NCI-H345 treated with DMSO at 0.1 percent for 48 hours (cell line): ENCODE measurements at regions not wholly inside any gene's neighbourhood (a gene's known extent, or its start where the extent isn't known, plus 50 kb on each side); places are given as distances from the start of the nearest gene placed in this dataset.
"Not testable (repeated sequence)": the region's sequence is repeated elsewhere in the genome, so short reads cannot be mapped to it uniquely, and the experiment has no call there.

Source experiments
- DNase-seq: peaks from one replicate; lab custom pipeline; 2025; ENCODE audit not compliant: unreplicated experiment; lab: John Stamatoyannopoulos, UW

DNA sequence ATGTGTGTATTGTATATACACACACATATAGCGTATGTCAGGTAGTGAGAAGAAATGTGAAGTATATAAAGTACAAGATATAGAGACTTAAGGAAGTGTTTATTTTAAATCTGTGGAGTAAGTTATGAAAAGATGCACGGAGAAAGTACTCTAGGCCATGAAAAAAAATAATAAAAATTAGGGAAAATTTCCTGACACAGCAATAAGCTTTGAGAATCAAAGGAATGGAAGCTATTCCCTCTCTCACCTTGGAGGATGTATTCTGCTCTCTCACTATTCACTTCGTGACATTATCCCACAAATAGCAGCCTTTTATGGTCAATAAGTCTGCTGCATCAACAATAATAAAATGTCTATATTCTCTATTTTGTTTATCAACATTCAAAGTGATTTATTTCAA is 700.4 kb upstream of the RGS18 start:
- DNase-seq: no peak

- DNase-seq: no peak
Measured at GRCh38 chr1:191460234-191460633, 698.0 kb upstream of the RGS18 start.

- DNase-seq: no peak
Measured at GRCh38 chr1:191483988-191484387, 674.3 kb upstream of the RGS18 start.

DNA sequence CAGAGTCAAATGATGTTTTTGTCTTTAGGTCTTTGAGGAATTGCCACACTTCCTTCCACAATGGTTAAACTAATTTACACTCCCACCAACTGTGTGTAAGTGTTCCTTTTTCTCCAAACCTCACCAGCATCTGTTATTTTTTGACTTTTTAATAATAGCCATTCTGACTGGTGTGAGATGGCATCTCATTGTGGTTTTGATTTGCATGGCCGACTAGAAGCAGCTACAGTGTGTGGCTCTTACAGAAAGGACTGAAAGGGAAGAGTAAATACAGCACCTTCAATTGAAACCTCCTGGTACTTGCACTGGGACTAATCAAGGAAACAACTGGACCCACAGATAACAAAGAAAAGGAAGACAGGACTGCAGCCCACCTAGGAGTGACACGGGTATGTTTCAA is 668.0 kb upstream of the RGS18 start:
- DNase-seq: no peak

DNA sequence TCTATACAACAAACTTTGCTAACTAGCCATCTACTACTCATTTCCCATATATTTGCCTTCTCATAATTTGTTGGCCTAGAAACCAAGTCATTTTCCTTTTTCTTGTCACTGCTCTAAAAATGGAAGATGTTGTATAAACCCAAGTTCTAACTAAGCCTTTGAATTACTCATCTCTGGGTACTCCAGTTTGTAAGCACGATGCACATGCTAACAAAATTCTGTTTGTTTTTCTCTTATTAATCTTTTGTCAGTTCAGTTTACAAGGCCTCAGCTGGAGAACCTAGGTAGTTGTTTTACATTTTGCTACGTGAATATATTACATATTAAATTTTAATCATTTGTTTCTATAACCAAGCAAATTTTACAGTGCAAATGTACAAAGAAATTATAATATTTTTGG is 663.2 kb upstream of the RGS18 start:
- no peak for DNase-seq

DNA sequence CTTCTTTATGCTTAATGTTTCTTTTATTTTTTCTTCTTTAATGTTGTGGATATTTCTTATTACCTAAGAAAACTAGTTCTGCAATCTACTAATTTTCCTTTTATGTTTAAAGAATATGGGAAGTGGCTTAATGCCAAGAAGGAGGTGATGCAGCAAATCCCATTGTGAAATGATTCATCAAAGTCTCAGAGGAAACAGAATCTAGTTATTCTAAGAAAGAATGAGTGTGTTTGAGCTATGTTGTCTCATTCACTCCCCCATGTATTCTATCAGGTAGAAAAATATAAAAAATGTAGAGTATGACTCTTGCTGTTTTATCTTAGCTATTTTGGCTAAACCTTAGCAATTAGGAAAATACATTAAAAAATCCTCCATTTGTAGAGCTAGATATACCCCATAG is 659.9 kb upstream of the RGS18 start:
- DNase-seq: no peak

DNA sequence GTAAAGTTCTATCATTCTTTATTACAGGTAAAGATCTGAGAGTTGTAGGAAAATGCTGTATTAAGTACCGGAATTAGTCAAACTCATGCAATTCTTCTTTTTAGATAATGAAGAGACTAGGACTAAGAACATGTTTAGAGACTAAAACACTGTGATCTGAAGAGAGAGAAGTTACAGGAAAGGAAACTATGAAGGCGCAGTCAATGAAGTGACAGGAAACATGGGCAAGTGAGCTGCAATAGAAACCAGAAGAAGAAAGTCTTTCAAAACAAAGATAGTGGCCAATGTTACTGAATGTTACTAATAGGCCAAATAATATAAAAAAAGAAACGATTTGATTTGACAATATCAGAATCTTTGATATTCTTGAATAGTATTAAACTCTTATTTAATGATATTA is 659.4 kb upstream of the RGS18 start:
- DNase-seq: no peak

- DNase-seq: no peak
Measured at GRCh38 chr1:191504999-191505398, 653.3 kb upstream of the RGS18 start.

DNA sequence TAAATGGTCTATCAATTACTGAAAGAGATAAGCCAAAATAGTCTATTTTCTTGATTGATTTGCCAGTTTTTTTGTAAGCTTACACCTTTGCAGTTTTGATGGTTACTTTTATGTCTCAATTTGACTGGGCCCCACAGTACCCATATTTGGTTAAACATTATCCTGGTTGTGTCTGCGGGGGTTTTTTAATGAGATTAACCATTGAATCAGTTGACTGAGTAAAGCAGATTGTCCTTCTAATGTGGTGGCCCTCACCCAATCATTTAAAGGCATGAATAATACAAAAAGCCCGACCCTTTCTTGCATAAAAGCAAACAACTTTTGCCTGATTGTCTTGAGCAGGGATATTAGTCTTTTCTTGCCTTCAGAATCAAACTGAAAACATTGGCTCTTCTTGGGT is 650.0 kb upstream of the RGS18 start:
- DNase-seq: no peak

DNA sequence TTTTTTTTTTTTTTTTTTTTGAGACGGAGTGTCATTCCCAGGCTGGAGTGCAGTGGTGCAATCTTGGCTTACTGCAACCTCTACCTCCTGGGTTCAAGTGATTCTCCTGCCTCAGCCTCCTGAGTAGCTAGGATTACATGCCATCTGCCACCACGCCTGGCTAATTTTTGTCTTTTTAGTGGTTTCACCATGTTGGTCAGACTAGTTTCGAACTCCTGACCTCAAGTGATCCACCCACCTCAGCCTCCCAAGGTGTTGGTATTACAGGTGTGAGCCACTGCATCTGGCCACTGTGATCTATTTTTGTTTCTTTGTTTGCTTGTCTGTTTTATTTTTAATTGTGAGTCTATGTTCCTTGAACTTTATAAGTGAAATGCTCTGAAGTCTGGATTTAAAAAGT is 646.8 kb upstream of the RGS18 start:
- DNase-seq: not testable (repeated sequence)

GRCh38 chr1:191517826-191518225 is 640.4 kb upstream of the RGS18 start:
- DNase-seq: no peak

- no peak for DNase-seq
Measured at GRCh38 chr1:191519519-191519918, 638.7 kb upstream of the RGS18 start.

DNA sequence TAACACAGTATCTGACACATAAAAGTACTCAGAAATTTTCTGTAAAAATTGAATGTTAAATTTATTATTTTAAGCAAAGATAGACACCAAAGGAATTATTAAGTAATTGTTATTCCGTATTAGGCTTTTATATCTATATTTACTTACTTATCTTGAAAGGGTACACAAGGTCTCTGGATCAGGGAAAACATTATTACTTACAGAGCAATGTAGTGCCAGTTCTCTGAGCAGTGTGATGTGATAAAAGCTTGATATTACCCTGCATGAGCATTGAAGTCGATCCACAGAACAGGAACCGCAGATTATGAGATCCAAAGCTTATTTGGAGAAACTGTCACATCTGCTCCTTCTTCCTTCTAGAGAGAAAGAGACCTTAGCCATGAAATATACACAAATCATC is 637.9 kb upstream of the RGS18 start:
- DNase-seq: no peak

DNA sequence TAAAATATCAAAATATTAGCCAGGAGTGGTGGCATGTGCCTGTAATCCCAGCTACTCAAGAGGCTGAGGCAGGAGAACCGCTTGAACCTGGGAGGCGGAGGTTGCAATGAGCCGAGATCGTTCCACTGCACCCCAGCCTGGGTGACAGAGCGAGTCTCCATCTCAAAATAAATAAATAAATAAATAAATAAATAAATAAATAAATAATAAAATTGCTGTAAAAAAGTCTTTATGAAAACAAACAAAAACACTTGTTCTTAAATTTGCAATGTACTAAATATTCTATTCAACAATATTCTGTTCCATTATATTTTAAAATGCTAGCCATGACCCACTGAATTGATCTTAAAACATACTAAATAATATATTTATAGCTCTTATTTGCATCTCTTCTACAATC is 632.3 kb upstream of the RGS18 start:
- DNase-seq: not testable (repeated sequence)

- no peak for DNase-seq
Measured at GRCh38 chr1:191528275-191528674, 630.0 kb upstream of the RGS18 start.

- no peak for DNase-seq
Measured at GRCh38 chr1:191530928-191531327, 627.3 kb upstream of the RGS18 start.

DNA sequence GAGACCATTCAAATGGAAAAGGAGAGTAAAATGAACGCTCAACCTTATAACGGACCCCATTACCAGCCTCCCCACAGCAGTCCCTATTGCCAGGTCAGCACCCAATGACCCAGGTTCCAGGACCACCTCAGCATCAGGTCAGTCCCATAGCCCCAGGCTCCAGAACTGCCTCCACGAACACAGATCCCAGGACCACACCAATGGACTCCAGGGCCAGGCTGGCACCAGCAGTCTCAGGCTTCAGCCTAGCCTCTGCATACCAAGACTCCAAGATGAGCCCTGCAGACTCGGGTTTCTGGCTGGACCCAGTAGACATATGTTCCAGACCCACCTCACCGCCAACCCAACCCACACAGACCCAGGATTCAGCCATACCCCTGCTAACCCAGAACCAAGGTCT is 625.0 kb upstream of the RGS18 start:
- DNase-seq: no peak

- DNase-seq: no peak
Measured at GRCh38 chr1:191536791-191537429, 621.4 kb upstream of the RGS18 start.

GRCh38 chr1:191541758-191542157 is 616.5 kb upstream of the RGS18 start:
- no peak for DNase-seq

DNA sequence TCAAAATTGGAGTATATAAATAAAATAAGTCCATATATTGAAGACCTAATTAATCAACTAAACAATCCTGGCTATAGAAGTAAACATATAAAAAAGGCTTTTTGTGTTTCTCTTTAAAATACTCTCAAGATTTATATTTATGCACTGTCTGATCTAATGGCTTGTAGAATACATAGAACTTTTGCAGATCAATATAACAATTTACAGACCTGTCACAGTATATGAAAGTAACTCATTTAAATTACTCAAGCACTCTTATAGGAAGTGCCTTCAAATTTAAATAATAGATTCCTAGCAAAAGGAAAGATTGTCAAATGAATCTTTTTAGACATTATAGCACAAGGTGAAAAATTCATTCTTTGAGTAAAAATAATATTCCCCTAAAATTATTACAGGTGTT is 615.8 kb upstream of the RGS18 start:
- DNase-seq: no peak

- DNase-seq: no peak
Measured at GRCh38 chr1:191546803-191547202, 611.5 kb upstream of the RGS18 start.

DNA sequence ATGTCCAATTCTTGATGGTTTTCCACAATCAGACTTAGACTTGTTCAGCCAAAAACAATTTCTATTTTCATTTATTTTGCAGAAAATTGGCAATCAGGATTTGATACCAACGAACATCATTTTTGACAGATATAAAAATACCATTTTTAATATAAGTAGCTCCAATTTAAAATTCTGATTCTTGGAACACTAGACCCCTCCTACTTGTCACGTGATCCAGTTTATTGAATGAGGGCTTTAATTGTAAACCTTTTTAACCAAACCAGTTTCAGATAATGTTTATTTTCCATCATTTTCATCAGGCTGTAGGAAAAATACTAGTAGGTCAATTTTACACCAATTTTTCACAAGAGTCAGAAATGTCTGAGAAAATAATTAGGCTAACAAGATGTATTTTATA is 607.2 kb upstream of the RGS18 start:
- DNase-seq: no peak

GRCh38 chr1:191558379-191558778 is 599.9 kb upstream of the RGS18 start:
- DNase-seq: no peak

DNA sequence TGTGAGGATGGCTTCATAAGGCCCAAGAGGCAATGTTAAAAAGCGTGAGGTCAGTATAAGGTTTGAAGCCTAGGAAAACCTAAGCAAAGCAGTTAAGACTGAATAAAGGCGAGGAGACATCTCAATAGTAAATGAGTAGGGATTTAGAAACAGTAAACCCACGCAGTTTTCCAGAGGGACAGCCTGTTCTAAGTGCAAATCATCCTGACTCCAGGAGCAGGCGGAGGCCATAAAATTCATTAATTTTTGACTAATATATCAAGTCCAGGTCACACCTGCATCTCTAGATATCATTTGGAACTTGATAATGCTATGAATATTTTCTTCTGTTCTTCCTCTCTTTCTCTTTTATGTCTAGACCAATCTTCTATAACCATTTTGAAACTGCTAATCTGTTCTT is 597.0 kb upstream of the RGS18 start:
- no peak for DNase-seq
